Gastrocnemius medialis (tissue), 4 donors: ENCODE measurements at regions not wholly inside any gene's neighbourhood (a gene's known extent, or its start where the extent isn't known, plus 50 kb on each side); places are given as distances from the start of the nearest gene placed in this dataset.

Experiments used
- ATAC-seq, 2 donors: fragments of 150-250 bp; one replicate each; pipeline ENCODE4 v1.9.1; 2016
- DNase-seq, 2 donors: peaks; one replicate each; pipeline ENCODE4 v3.0.0-alpha.2; 2019
- H3K27ac ChIP-seq, 4 donors: fragments of 200-600 bp; sonication (generic); 1 replicate in 1 of 4; 2 replicates in 3 of 4; pipeline ENCODE4 v1.5.1; 2016 to 2018; ENCODE audit warnings: mild to moderate bottlenecking in 2 of 4, moderate library complexity in 1 of 4
- H3K27me3 ChIP-seq, 3 donors: fragments of 200-600 bp; sonication (generic) in 2 of 3; 1 replicate in 1 of 3; 2 replicates in 2 of 3; pipeline versions ENCODE4 v1.5.1 to v1.6.0; 2016 to 2019; ENCODE audit warnings: mild to moderate bottlenecking in 1 of 3, moderate library complexity in 1 of 3
- H3K36me3 ChIP-seq, 2 donors: fragments of 200-600 bp; sonication (generic) in 1 of 2; one replicate each; pipeline ENCODE4 v1.5.1; 2017 to 2018
- H3K4me1 ChIP-seq, 2 donors: fragments of 200-600 bp; sonication (generic) in 1 of 2; one replicate each; pipeline ENCODE4 v1.5.1; 2016 to 2017; ENCODE audit warnings: mild to moderate bottlenecking in 2 of 2
- H3K4me3 ChIP-seq, 4 donors: fragments of 200-600 bp; sonication (generic) in 3 of 4; 1 replicate in 1 of 4; 2 replicates in 3 of 4; pipeline ENCODE4 v1.5.1; 2016 to 2019; ENCODE audit warnings: mild to moderate bottlenecking in 2 of 4
- H3K9me3 ChIP-seq, 3 donors: fragments of 200-600 bp; sonication (generic) in 2 of 3; 1 replicate in 1 of 3; 2 replicates in 2 of 3; pipeline ENCODE4 v1.5.1; 2016 to 2019
- CTCF ChIP-seq, 5 experiments: fragments of 450-650 bp in 3 of 5; fragments of 200-600 bp in 2 of 5; sonication (generic) in 2 of 5; IDR thresholded peaks in 4 of 5; conservative IDR thresholded peaks in 1 of 5; 1 replicate in 4 of 5; 2 replicates in 1 of 5; pipeline ENCODE4 v1.5.1; 2016 to 2019; ENCODE audit warnings: antibody characterized with exemption in 5 of 5, mild to moderate bottlenecking in 3 of 5, moderate library complexity in 3 of 5
- POLR2A ChIP-seq, 2 donors: fragments of 450-650 bp; IDR thresholded peaks; one replicate each; pipeline ENCODE4 v1.6.1; 2017; ENCODE audit warnings: antibody characterized with exemption in 2 of 2, mild to moderate bottlenecking in 2 of 2, moderate library complexity in 2 of 2
- in situ Hi-C, 4 donors: fragments of 200-750 bp; cut with MboI; loops; one replicate each; pipeline versions ENCODE4 v1.15.0 to v1.8.0; 2017; ENCODE audit warnings: low sequenced_read_pairs in 4 of 4
- intact Hi-C: fragments of 100-400 bp; cut with DNase I; formaldehyde crosslinking; loops from one replicate; pipeline ENCODE4 v1.15.1; 2023; ENCODE audit warnings: low total_unique reads

GRCh38 chr2:39947294-39948015 is 168.4 kb upstream of the THUMPD2 start:
- intact Hi-C loops, result no loop called here

GRCh38 chr2:39942950-39943349 is 163.9 kb upstream of the THUMPD2 start:
- Histone ChIP-seq H3K4me3 (no peak overlapping the region), H3K36me3 (no peaks in the 10 kb centered on the region), H3K27me3 (no peaks in the 10 kb centered on the region), H3K27ac (no peak overlapping the region), H3K4me1 (no peaks in the 10 kb centered on the region), H3K9me3 (no peaks in the 10 kb centered on the region)
- ATAC-seq (no peak), DNase-seq (no peak)
- intact Hi-C loops, result no loop called here
- TF ChIP-seq POLR2A (IDR thresholded peaks at IDR 0.05) (no peak), CTCF (IDR thresholded peaks at IDR 0.05 in 4 of 5, conservative IDR thresholded peaks at IDR 0.05 in 1 of 5) (no peak)
- in situ Hi-C loops, result no loop called here

More at GRCh38 chr2:39947294-39948015, 168.4 kb upstream of the THUMPD2 start:
- DNase-seq (no peak), ATAC-seq (no peak)
- Histone ChIP-seq H3K27ac (no peak overlapping the region), H3K9me3 (no peaks in the 10 kb centered on the region), H3K36me3 (no peaks in the 10 kb centered on the region), H3K4me1 (no peaks in the 10 kb centered on the region), H3K27me3 (no peaks in the 10 kb centered on the region), H3K4me3 (no peak overlapping the region)
- in situ Hi-C loops, result no loop called here
- TF ChIP-seq POLR2A (IDR thresholded peaks at IDR 0.05) (no peak), CTCF (IDR thresholded peaks at IDR 0.05 in 4 of 5, conservative IDR thresholded peaks at IDR 0.05 in 1 of 5) (no peak)

- no peak for TF ChIP-seq POLR2A (IDR thresholded peaks at IDR 0.05)
- TF ChIP-seq CTCF (IDR thresholded peaks at IDR 0.05 in 4 of 5, conservative IDR thresholded peaks at IDR 0.05 in 1 of 5), result no peak
- H3K27me3 ChIP-seq, result no peaks in the 10 kb centered on the region
- H3K36me3 ChIP-seq, result no peaks in the 10 kb centered on the region
- no peak overlapping the region for H3K27ac ChIP-seq
- DNase-seq (no peak), ATAC-seq (no peak)
- no peak overlapping the region for H3K4me3 ChIP-seq
- H3K9me3 ChIP-seq, result no peaks in the 10 kb centered on the region
- in situ Hi-C loops, result no loop called here
- H3K4me1 ChIP-seq, result no peaks in the 10 kb centered on the region
- intact Hi-C loops, result no loop called here
These were observed 159.2 kb upstream of the THUMPD2 start for GRCh38 chr2:39938035-39938835.

- intact Hi-C loops, result no loop called here
- ATAC-seq (no peak), DNase-seq (no peak)
- Histone ChIP-seq H3K4me3 (no peak overlapping the region), H3K9me3 (no peaks in the 10 kb centered on the region), H3K27ac (no peak overlapping the region), H3K4me1 (no peaks in the 10 kb centered on the region), H3K36me3 (no peaks in the 10 kb centered on the region), H3K27me3 (no peaks in the 10 kb centered on the region)
- in situ Hi-C loops, result no loop called here
- TF ChIP-seq POLR2A (IDR thresholded peaks at IDR 0.05) (no peak), CTCF (IDR thresholded peaks at IDR 0.05 in 4 of 5, conservative IDR thresholded peaks at IDR 0.05 in 1 of 5) (no peak)
These were observed 158.6 kb upstream of the THUMPD2 start for GRCh38 chr2:39937621-39938020.
